Esophagus squamous epithelium (tissue), 5 donors: ENCODE measurements at regions not wholly inside any gene's neighbourhood (a gene's known extent, or its start where the extent isn't known, plus 50 kb on each side); places are given as distances from the start of the nearest gene placed in this dataset.

Source experiments
- DNase-seq: peaks from one replicate; lab custom pipeline; 2025; lab: John Stamatoyannopoulos, UW
- H3K27ac ChIP-seq, 4 donors: fragments of 200-600 bp; sonication (generic); one replicate each; pipeline ENCODE4 v1.5.1; 2016 to 2019; ENCODE audit warnings: mild to moderate bottlenecking in 1 of 4
- H3K27me3 ChIP-seq, 4 donors: fragments of 200-600 bp; sonication (generic); 1 replicate in 3 of 4; 2 replicates in 1 of 4; pipeline versions ENCODE4 v1.5.1 to v1.6.0; 2017 to 2021; ENCODE audit warnings: antibody characterized with exemption in 1 of 4
- H3K36me3 ChIP-seq, 3 donors: fragments of 200-600 bp; sonication (generic); one replicate each; pipeline ENCODE4 v1.5.1; 2016 to 2019
- H3K4me1 ChIP-seq, 3 donors: fragments of 200-600 bp; sonication (generic); one replicate each; pipeline ENCODE4 v1.5.1; 2017 to 2019
- H3K4me3 ChIP-seq, 4 donors: fragments of 200-600 bp; sonication (generic); 1 replicate in 3 of 4; 2 replicates in 1 of 4; pipeline ENCODE4 v1.5.1; 2016 to 2019; ENCODE audit warnings: mild to moderate bottlenecking in 2 of 4, moderate library complexity in 1 of 4
- H3K9me3 ChIP-seq, 3 donors: fragments of 200-600 bp; sonication (generic); one replicate each; pipeline ENCODE4 v1.5.1; 2016 to 2019
- CTCF ChIP-seq, 6 experiments: fragments of 450-650 bp in 4 of 6; fragments of 200-600 bp in 2 of 6; sonication (generic) in 2 of 6; IDR thresholded peaks; one replicate each; pipeline ENCODE4 v1.5.1; 2016 to 2019; ENCODE audit warnings: antibody characterized with exemption in 6 of 6, mild to moderate bottlenecking in 4 of 6, moderate library complexity in 4 of 6
- POLR2A ChIP-seq, 4 donors: fragments of 450-650 bp; IDR thresholded peaks; one replicate each; pipeline ENCODE4 v1.6.1; 2017; ENCODE audit warnings: antibody characterized with exemption in 4 of 4, mild to moderate bottlenecking in 4 of 4, moderate library complexity in 3 of 4
- WGBS, 2 donors: methylation state at CpG; one replicate each; pipeline ENCODE4 v1.1.5; 2018; 5-methylcytosine and 5-hydroxymethylcytosine counted together
- intact Hi-C: fragments of 100-400 bp; cut with DNase I; formaldehyde crosslinking; loops from one replicate; pipeline ENCODE4 v1.15.0; 2022
- donor health status: DM: yes; HTN: yes; CAD: no.

GRCh38 chr5:167503926-167504720, 787.3 kb upstream of the WWC1 start:
- TF ChIP-seq CTCF (IDR thresholded peaks at IDR 0.05): no peak
- no peak for TF ChIP-seq POLR2A (IDR thresholded peaks at IDR 0.05)
- DNase-seq: no peak
- H3K4me3 ChIP-seq: no peak overlapping the region
- 46 to 48% methylated on average over 5 of the region's 5 CpGs for WGBS, 2 donors
- H3K27me3 ChIP-seq: no peaks in the 10 kb centered on the region
- intact Hi-C loops: no loop called here
- no peaks in the 10 kb centered on the region for H3K4me1 ChIP-seq
- no peaks in the 10 kb centered on the region for H3K36me3 ChIP-seq
- H3K27ac ChIP-seq: no peak overlapping the region
- H3K9me3 ChIP-seq: no peaks in the 10 kb centered on the region

DNA sequence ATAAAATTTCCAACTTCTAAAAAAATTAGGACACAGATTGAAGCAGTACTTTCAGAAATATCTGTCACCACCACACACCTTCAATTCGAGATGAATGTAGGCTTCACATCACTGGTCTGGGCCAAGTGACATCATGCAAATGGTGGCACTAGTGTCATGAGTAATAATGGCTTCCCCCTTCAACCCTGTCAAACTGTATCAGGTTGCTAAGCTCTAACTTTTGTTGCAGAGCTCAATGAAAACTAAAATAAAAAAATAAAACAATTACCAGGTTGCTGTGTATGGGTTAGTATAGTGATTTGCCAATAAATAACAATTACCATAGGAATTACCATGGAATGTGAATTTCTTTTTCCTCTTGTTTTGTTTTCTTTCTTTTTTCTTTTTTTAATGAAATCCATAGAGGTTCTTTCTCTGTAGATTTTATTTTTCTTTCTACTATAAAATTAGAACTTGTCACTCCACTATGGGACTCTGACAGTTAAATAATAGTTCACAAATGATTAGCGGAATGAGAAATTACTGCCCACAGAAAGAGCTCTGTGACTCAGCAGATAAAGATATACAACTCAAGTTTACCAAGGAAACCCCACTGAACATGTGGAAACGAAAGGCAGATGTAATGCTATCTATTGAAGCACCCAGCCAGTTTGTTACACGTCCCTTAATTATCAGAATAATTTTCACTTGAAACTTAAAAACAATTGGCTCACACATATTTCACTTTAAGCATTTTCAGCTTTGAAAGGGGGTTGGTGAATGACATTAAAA, 783.8 kb upstream of the WWC1 start:
- Histone ChIP-seq H3K4me1 (no peaks in the 10 kb centered on the region), H3K4me3 (no peak overlapping the region), H3K9me3 (no peaks in the 10 kb centered on the region), H3K27ac (no peak overlapping the region), H3K36me3 (no peaks in the 10 kb centered on the region), H3K27me3 (no peaks in the 10 kb centered on the region)
- 53 to 62% methylated on average over 4 of the region's 4 CpGs for WGBS, 2 donors
- intact Hi-C loops: no loop called here
- DNase-seq: no peak
- TF ChIP-seq CTCF (IDR thresholded peaks at IDR 0.05) (no peak), POLR2A (IDR thresholded peaks at IDR 0.05) (no peak)

GRCh38 chr5:167509076-167509475, 782.4 kb upstream of the WWC1 start:
- H3K4me3 ChIP-seq: no peak overlapping the region
- WGBS, 2 donors: 66 to 74% methylated on average over 3 of the region's 3 CpGs
- H3K36me3 ChIP-seq: no peaks in the 10 kb centered on the region
- DNase-seq: no peak
- no peak overlapping the region for H3K27ac ChIP-seq
- no peaks in the 10 kb centered on the region for H3K27me3 ChIP-seq
- H3K9me3 ChIP-seq: no peaks in the 10 kb centered on the region
- TF ChIP-seq POLR2A (IDR thresholded peaks at IDR 0.05) (no peak), CTCF (IDR thresholded peaks at IDR 0.05) (no peak)
- intact Hi-C loops: no loop called here
- no peaks in the 10 kb centered on the region for H3K4me1 ChIP-seq

DNA sequence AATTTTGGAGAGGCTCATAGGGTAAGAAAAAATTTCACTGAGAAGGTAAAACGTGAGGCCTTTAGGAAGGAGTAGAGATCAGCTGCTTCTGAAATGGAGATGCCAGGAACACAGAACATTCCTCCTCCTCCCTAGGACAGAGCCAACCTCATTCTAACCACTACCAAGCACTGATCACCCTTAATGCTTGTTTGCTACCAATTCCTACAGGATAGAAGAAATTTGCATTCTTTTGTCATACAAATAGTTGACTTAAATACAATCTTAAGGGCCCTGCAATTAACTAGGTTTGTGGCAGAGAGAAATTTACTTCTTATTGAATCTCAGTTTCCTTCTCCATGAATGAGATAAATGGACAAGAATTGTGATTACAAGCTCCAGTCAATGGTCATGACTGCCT, 780.2 kb upstream of the WWC1 start:
- 18 to 35% methylated on average over 1 of the region's 1 CpG for WGBS, 2 donors

More for the DNA sequence above, 780.2 kb upstream of the WWC1 start:
- Histone ChIP-seq H3K27me3 (no peaks in the 10 kb centered on the region), H3K27ac (no peak overlapping the region), H3K4me3 (no peak overlapping the region), H3K4me1 (no peaks in the 10 kb centered on the region), H3K9me3 (no peaks in the 10 kb centered on the region), H3K36me3 (no peaks in the 10 kb centered on the region)
- no peak for DNase-seq
- TF ChIP-seq POLR2A (IDR thresholded peaks at IDR 0.05) (no peak), CTCF (IDR thresholded peaks at IDR 0.05) (no peak)
- intact Hi-C loops: no loop called here
